ENCODE measurements at regions not wholly inside any gene's neighbourhood (a gene's known extent, or its start where the extent isn't known, plus 50 kb on each side); places are given as distances from the start of the nearest gene placed in this dataset.

- Histone ChIP-seq H3K36me3 (ENCODE audit: insufficient read depth, low read length) (no peaks in the 10 kb centered on the region), H3K9me3 (ENCODE audit: low read length) (no peaks in the 10 kb centered on the region), H3K4me2 (ENCODE audit: low read length) (peak overlapping the region; percentile 68), H3K27ac (ENCODE audit: low read depth, low read length, poor library complexity, severe bottlenecking) (no peak overlapping the region), H3K9me2 (ENCODE audit: insufficient read depth, low read length) (no peaks in the 10 kb centered on the region), H3K79me2 (ENCODE audit: insufficient read depth, low read depth, low read length) (no peaks in the 10 kb centered on the region), H2AFZ (ENCODE audit: low read length) (no peak overlapping the region), H3K4me3 (ENCODE audit: low read depth, low read length, poor library complexity, severe bottlenecking) (no peak overlapping the region), H4K20me1 (ENCODE audit: insufficient read depth, low read length) (no peaks in the 10 kb centered on the region), H3K4me1 (ENCODE audit: insufficient read depth, low read length, poor library complexity, severe bottlenecking) (peaks cover 81% of the 10 kb centered on the region)
- no TSS peak for BruUV-seq (replicated peaks)
- TF ChIP-seq CTCF (conservative IDR thresholded peaks at IDR 0.05; ENCODE audit: low read length) (no peak), EZH2phosphoT487 (IDR thresholded peaks at IDR 0.05; ENCODE audit: borderline replicate concordance, low read depth, low read length) (no peak)
- no peak for DNase-seq (ENCODE audit: low spot score)
- intact Hi-C loops (cut with micrococcal nuclease; ENCODE audit: unreplicated experiment) = no loop called here
- ChIA-PET POLR2A (interaction anchor here (0.5 to 1.4 kb wide), 4 partner anchors 92 to 428 kb away, joined by 3 to 4 read pairs (median 3); partner anchors contain the start of gene ZFP36L2), CTCF (ENCODE audit: unreplicated experiment) (interaction anchor here (0.6 to 4.5 kb wide), 2 partner anchors 13 to 102 kb away, joined by 3 to 30 read pairs; partner anchors contain the start of gene ZFP36L2)
Observed at GRCh38 chr2:43126817-43127207, 99.6 kb downstream of the ZFP36L2 start.

- BruUV-seq (replicated peaks) = no TSS peak
- ChIA-PET CTCF (ENCODE audit: unreplicated experiment) (interaction anchor here (1.0 to 4.5 kb wide), 3 partner anchors 96 to 104 kb away, joined by 3 to 30 read pairs (median 3); partner anchors contain the start of gene ZFP36L2), POLR2A (interaction anchor here (0.5 to 1.6 kb wide), 8 partner anchors 12 to 385 kb away, joined by 3 to 6 read pairs (median 4); partner anchors contain the start of gene ZFP36L2)
- Histone ChIP-seq H3K27ac (ENCODE audit: low read depth, low read length, poor library complexity, severe bottlenecking) (peak overlapping the region; percentile 63), H2AFZ (ENCODE audit: low read length) (peak overlapping the region; percentile 41; the same call in 1 of the 2 replicates), H3K4me3 (ENCODE audit: low read depth, low read length, poor library complexity, severe bottlenecking) (peak overlapping the region; percentile 36), H3K9me2 (ENCODE audit: insufficient read depth, low read length) (no peaks in the 10 kb centered on the region), H3K9me3 (ENCODE audit: low read length) (no peaks in the 10 kb centered on the region), H3K79me2 (ENCODE audit: insufficient read depth, low read depth, low read length) (no peaks in the 10 kb centered on the region), H3K36me3 (ENCODE audit: insufficient read depth, low read length) (no peaks in the 10 kb centered on the region), H3K4me2 (ENCODE audit: low read length) (peak overlapping the region; percentile 68), H4K20me1 (ENCODE audit: insufficient read depth, low read length) (no peaks in the 10 kb centered on the region), H3K4me1 (ENCODE audit: insufficient read depth, low read length, poor library complexity, severe bottlenecking) (peaks cover 66% of the 10 kb centered on the region)
- peak; percentile 80 for DNase-seq (ENCODE audit: low spot score)
- intact Hi-C loops (cut with micrococcal nuclease; ENCODE audit: unreplicated experiment) = no loop called here
- TF ChIP-seq EZH2phosphoT487 (IDR thresholded peaks at IDR 0.05; ENCODE audit: borderline replicate concordance, low read depth, low read length) = no peak
- TF ChIP-seq CTCF (conservative IDR thresholded peaks at IDR 0.05; ENCODE audit: low read length) = no peak
Observed at GRCh38 chr2:43125090-43125998, 101.1 kb downstream of the ZFP36L2 start.

Data from OCI-LY7 (cell line).